ENCODE measurements at regions not wholly inside any gene's neighbourhood (a gene's known extent, or its start where the extent isn't known, plus 50 kb on each side); places are given as distances from the start of the nearest gene placed in this dataset.
"Not testable (repeated sequence)": the region's sequence is repeated elsewhere in the genome, so short reads cannot be mapped to it uniquely, and the experiment has no call there.

DNA sequence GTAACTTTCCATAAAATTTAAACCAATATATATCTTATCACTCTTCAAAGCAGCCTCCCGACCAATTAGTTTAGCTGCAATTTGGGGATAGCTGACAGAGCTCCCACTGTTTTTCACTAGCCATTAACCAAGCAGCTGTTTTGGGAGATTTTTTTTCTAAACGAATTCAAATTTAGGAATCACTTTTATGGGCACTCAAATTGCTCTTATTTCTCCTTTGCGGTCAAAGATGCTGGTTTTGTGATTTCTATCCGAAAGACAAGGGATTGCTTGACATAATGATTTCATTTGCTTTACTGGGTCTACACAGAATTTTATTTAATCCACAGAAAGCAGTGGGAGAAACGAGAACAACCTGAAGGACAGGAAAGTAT is 505.7 kb upstream of the IL12A start:
- no peak for DNase-seq

DNA sequence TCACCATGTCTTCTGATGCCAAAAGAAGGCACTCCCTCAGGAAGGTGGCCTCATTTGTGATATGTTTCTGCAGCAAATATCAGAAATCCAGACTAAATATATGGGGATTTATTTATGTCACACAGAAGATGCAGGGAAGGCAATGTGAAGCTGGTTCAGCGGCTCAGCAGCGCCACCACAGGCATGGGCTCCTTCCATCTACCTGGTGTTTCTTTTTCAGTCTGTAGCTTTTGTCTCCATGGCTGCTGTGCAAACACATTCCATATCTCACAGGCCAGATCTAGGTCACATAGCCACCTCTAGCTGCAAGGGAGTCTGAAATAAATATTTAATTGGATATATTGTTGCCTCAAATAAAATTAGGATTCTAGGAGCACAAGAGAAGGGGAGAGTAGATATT is 502.1 kb upstream of the IL12A start:
- DNase-seq: no peak

- no peak for DNase-seq
Measured at GRCh38 chr3:159487304-159487703, 501.3 kb upstream of the IL12A start.

- no peak for DNase-seq
Measured at GRCh38 chr3:159488602-159489001, 500.0 kb upstream of the IL12A start.

DNA sequence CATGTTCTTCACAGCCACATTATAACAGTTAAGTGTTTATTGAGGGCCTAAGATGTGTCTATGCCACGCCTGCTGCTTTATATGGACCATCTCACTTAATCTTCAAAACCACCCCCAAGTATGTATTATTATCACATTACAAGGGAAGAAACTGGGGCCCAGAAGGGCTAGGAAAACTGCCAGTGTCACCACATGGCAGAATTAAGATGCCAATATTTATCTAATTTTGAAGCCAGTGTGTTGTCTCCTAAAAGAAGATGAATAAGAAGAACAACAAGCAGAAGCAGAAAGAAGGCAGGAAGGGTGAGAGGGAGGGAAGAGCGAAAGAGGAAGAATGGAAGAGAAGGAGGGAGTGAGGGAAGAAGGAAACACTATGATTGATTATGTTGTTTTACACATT is 491.3 kb upstream of the IL12A start:
- no peak for DNase-seq

DNA sequence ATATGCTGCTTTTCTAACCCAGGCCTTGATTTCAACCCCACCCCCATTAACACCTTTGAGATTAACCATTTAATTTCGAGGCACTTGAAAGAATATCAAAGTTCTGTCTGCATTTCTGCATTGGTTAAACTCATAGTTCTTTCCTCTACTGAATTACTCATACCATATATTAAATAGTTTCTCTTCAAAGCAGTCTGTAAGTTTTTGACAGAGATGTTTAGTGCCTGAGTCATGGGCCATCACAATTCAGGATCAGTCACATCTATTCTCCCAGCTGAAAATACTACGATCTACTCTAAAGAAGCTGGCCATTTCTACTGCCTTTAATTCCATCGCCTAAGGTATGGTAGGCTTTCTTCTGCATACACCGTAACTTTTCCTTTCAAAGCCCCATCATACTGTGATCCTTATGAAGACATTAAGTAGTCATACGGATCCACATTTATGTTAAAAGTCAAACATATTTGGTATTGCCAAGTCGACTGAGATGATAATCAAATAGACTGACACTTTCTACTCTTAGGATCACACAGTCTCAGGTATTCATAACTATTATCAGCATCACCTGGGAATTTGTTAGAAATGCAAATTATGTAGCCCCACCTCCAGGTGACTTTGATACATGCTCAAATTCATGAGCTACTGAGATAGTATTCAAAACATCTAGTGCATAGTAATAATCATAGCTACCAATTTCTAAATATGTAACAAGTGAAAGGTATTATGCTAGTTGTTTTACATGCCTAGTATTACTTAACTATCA is 489.4 kb upstream of the IL12A start:
- DNase-seq: no peak

- DNase-seq: no peak
Measured at GRCh38 chr3:159501029-159501428, 487.6 kb upstream of the IL12A start.

DNA sequence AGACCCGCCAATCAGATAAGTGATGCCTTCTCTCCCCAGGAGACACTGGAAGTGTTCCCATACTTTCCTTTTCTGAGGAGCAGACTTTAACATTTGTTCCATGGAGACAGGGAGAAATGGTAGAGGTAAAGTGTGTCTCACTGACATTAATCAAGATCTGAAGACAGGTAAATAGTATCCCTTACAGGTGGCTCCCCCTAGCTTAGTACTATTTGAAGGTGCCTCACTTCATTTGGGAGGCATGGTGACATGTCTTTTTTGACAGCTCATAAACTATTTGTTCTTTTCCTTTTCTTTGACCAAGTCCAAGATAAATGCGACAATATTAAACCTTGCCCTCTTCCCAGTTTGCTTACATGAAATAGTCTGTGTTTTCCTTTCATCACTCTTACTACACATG is 485.6 kb upstream of the IL12A start:
- no peak for DNase-seq

- DNase-seq: not testable (repeated sequence)
Measured at GRCh38 chr3:159510988-159511387, 477.6 kb upstream of the IL12A start.

DNA sequence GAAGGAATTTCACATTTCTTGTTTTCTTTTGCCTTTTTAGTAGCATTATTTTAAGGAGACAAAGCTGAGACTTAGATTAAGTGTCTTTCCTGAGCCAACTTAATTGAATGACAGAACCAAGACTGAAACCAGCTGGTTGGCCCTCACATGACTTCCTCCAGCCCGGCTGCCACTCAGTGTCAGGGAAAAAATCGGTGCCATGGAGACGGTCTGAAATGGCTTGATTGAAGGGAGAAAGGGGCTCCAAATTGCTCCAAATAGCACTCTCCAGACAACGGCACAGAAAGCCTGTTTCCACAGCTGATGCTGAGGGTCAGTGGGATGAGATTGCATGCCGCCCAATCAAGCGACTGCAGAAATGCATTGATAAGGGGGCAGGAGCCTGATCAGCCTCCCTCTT is 475.2 kb upstream of the IL12A start:
- no peak for DNase-seq

DNA sequence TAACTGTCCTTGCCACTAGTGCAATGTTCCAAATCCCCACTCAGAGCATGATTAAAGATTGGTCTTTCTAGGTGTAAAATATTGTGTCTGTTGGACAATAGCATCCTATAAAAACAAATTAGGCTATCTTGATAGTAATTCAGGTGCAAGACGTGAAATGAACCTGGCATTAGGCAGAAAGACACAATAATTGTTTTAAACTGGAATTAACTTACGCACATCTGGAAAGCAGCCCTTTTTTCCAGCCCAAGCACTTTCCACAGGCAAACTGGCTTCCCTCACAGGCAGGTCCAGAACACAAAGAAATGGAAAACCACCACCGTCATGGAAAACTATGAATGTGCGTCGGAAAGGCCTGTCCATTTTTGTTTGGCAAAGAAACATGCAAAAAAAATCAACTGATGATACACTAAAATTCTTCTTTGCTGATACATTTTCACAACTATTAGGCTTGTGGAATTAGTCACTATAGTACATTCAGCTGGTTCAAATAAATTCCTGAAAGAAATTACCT is 474.7 kb upstream of the IL12A start:
- DNase-seq: no peak

DNA sequence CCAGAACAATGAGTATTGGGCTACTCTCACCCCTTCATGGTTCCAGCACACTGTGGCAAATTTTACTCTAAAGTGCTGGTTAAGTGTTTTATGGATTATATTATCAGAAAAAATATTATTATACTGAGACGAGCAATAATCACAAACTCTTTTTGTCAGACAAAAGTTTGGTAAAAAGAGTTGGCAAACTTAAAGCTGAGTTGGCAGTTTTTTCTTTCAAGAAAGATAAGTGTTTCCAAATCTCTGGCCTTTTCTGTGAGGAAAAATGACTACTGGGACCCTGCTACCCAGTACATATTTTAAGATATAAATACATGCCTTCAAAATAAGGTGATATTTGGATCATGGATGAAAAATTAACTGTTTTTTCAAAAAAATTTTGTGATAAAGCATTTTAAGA is 471.5 kb upstream of the IL12A start:
- no peak for DNase-seq

DNA sequence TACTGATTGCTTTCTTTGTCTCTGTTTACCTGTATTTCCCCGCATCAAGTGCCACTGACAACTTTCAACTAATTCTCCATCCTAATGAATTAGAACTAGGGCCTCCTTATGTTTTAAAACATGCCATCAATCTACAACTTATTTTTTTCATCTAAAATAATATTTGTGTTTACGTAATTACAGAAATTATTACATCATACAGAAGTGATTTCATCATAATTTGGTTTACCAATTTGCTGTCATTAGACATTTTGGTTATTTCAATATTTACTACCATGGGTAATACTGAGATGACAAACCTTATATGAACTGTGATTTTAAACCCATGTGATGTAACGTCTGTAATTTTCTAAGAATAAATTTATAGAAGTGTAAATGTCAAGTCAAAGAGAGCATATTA is 468.0 kb upstream of the IL12A start:
- DNase-seq: no peak

GRCh38 chr3:159522276-159522675 is 466.4 kb upstream of the IL12A start:
- no peak for DNase-seq

GRCh38 chr3:159528251-159528895 is 460.3 kb upstream of the IL12A start:
- no peak for DNase-seq

GRCh38 chr3:159532577-159532976 is 456.1 kb upstream of the IL12A start:
- DNase-seq: no peak

- no peak for DNase-seq
Measured at GRCh38 chr3:159534496-159534895, 454.1 kb upstream of the IL12A start.

DNA sequence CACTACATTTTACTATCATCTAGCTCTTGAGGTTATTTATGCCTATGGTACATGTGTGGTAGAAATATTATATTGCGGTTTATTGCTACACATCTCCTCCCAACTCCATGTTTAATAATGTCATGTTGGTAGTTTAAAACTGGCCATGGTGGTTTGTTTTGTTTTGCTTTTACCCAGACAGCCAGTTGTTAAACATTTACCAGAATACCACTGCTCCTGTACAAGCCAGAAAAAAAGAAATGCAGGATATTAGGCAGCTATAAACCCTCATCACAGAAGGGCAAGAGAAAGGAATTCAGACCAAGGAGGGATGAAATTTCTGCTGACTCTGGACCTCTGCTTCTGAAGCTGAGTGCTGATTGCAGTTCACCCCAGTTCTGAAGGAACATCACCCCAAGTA is 451.8 kb upstream of the IL12A start:
- DNase-seq: no peak

- no peak for DNase-seq
Measured at GRCh38 chr3:159538507-159538906, 450.1 kb upstream of the IL12A start.

- DNase-seq: no peak
Measured at GRCh38 chr3:159540882-159541495, 447.6 kb upstream of the IL12A start.

- DNase-seq: no peak
Measured at GRCh38 chr3:159548675-159549335, 439.8 kb upstream of the IL12A start.

DNA sequence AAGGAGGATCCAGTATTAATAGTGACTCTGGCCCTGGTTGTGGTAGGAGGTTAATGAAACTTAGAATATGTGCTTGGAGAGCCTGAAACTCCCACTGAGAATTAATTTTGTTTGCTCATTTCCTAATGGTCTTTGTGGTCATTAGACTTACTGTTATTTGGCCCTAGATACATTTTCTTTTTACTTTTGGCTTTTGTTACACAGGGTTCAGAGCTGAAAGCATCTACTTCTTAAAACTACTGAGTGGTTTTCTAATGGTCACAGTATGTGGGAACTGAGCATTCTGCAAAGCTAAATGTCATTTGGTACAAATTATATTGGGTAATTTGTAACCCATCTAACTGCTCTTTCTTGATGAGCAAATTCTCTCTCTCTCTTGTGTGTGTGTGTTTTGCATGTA is 433.4 kb upstream of the IL12A start:
- no peak for DNase-seq

DNA sequence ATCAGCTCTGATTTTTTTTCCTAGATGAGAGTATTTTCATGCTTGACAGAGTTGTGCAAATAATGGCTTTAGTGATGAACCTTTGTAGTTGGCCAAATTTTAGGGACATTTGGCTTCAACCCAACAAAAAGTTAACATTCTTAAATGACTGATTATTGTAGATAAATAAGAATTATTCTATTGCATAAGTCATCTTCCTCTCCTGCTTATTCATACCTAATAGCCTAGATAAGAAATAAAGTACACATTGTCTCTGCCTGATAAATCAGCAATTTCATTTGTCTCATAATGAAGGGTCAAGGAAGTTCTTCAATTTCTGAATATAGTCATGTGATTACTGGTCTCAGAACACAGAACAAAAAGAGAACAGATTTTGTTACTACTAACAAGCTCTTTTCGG is 428.9 kb upstream of the IL12A start:
- DNase-seq: no peak

Measured in MV-4-11 (cell line).